ENCODE measurements at regions not wholly inside any gene's neighbourhood (a gene's known extent, or its start where the extent isn't known, plus 50 kb on each side); places are given as distances from the start of the nearest gene placed in this dataset.

DNA sequence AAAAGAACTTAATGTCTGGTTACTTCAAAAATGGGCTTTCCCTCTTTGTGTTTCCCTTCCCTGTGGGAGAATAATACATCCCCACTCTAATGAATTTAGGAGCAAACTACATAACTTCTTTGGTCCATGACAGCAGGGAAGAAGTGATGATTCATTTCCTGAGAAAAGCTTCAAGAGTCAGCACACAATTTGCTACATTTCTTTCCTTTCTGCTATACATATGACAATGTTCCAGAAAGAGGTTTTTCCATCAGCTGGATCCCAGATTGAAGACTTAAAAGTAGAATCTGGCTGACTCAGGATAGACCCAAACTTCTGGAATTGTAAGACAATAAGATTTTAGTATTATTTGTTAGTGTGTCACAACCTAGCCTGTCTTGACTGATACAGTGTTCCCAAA is 126.1 kb downstream of the DRD1 start:
- TF ChIP-seq, protein P1, sequence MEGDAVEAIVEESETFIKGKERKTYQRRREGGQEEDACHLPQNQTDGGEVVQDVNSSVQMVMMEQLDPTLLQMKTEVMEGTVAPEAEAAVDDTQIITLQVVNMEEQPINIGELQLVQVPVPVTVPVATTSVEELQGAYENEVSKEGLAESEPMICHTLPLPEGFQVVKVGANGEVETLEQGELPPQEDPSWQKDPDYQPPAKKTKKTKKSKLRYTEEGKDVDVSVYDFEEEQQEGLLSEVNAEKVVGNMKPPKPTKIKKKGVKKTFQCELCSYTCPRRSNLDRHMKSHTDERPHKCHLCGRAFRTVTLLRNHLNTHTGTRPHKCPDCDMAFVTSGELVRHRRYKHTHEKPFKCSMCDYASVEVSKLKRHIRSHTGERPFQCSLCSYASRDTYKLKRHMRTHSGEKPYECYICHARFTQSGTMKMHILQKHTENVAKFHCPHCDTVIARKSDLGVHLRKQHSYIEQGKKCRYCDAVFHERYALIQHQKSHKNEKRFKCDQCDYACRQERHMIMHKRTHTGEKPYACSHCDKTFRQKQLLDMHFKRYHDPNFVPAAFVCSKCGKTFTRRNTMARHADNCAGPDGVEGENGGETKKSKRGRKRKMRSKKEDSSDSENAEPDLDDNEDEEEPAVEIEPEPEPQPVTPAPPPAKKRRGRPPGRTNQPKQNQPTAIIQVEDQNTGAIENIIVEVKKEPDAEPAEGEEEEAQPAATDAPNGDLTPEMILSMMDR (IDR thresholded peaks at IDR 0.05): no peak
- no peak for TF ChIP-seq POLR2AphosphoS5 (IDR thresholded peaks at IDR 0.05)

All from breast epithelium (tissue), 3 donors.